SH-SY5Y (cell line): ENCODE measurements at regions not wholly inside any gene's neighbourhood (a gene's known extent, or its start where the extent isn't known, plus 50 kb on each side); places are given as distances from the start of the nearest gene placed in this dataset.

ENCODE experiments used
- GATA2 ChIP-seq: IDR thresholded peaks from 2 replicates; pipeline ENCODE4 v1.6.1; 2011; ENCODE audit warnings: mild to moderate bottlenecking, low read depth, low read length
- GATA3 ChIP-seq: IDR thresholded peaks from 2 replicates; pipeline ENCODE4 v1.6.1; 2011; ENCODE audit warnings: low read depth, mild to moderate bottlenecking, low read length, moderate library complexity

- no peak for TF ChIP-seq GATA2
- no peak for TF ChIP-seq GATA3
Measured at GRCh38 chr1:199644912-199645311, 382.6 kb upstream of the NR5A2 start.

GRCh38 chr1:199646761-199647160 lies 380.7 kb upstream of the NR5A2 start:
- TF ChIP-seq GATA2 (no peak), GATA3 (no peak)

DNA sequence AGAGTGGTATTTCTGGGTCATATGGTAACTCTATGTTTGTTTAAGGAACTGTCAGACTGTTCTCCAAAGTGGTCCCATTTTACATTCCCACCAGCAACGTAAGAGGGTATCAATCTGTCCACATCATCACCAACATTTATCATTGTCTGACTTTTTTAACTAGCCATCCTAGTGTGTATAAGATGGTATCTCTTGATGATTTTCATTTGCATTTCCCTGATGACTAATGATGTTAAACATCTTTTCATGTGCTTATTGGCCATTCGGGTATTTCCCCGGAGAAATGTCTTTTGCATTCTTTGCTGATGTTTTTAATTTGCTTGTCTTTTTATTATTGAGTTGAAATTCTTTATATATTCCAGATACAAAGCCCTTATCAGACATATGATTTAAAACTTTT lies 370.1 kb upstream of the NR5A2 start:
- TF ChIP-seq GATA2 (no peak), GATA3 (no peak)

DNA sequence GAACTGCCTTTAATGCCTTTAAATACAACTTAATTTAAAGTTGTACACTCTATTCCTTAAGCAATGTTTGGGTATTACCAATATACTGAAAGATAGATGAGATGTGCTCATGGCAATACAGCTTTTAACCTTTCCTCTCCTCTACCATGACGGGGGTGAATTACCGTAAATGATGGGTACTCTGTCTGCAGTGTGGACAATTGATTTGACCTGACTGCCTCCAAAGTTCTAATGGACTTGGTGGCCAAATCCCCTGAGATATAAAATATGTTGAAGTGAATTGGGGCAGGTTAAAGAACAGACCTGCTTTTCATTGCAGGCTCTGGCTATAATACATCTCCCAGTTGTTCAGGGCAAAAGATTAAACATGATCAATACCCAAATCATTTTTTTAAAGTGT lies 367.4 kb upstream of the NR5A2 start:
- TF ChIP-seq GATA3 (no peak), GATA2 (no peak)

GRCh38 chr1:199665371-199665770 lies 362.1 kb upstream of the NR5A2 start:
- TF ChIP-seq GATA3, result no peak
- no peak for TF ChIP-seq GATA2

GRCh38 chr1:199667089-199667488 lies 360.4 kb upstream of the NR5A2 start:
- TF ChIP-seq GATA2 (no peak), GATA3 (no peak)

GRCh38 chr1:199669916-199670315 lies 357.6 kb upstream of the NR5A2 start:
- no peak for TF ChIP-seq GATA3
- TF ChIP-seq GATA2, result no peak

DNA sequence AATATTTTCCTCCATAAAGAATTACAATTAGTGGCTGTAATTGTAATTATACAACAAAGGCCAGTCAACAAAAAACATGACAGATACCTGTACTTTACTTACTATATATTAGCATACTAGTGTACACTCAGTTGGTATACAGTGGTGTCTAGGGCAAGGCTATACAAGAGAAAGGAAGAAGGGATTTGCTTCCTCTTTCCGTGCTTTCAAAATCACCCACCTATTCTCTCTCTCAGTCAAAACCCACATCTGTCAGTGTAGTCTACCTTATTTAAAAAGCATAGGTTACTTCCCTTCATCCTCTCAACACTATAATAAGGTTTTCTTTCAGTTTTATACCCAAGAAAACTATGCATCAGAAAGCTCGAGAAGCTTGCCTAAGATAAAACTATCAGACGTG lies 355.8 kb upstream of the NR5A2 start:
- TF ChIP-seq GATA2, result no peak
- no peak for TF ChIP-seq GATA3

DNA sequence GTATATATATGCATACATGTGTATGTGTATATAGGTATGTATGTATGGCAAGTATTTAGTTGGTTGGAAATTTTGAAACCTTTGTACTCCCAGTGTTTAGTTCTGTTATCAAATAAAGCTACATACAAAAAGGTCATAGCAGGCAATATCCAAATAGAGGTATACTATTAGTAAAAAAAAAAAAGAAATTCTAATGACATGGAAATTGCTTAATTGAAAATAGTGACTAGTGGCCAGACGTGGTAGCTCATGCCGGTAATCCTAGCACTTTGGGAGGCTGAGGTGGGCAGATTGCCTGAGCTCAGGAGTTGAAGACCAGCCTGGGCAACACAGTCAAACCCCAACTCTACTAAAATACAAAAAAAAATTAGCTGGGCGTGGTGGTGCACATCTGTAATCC lies 351.6 kb upstream of the NR5A2 start:
- TF ChIP-seq GATA3, result no peak
- TF ChIP-seq GATA2, result no peak

DNA sequence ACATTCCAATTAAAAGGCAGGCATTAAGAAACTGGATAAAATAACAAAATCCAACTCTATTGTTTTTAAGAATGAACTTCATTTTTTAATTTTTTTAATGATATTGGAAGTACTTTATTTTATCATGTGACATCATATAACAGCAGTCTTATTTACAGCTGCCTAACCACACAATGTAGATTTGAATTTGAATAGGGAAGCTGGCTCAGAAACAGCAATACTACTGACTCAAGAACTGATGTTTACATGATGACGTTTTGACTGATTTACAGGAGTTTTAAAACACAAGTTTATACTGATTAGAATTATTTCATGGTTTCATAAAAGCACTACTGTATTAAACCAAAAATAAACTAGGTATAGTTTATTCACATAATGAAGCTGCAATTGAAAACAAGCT lies 348.7 kb upstream of the NR5A2 start:
- no peak for TF ChIP-seq GATA2
- no peak for TF ChIP-seq GATA3

- TF ChIP-seq GATA2 (no peak), GATA3 (no peak)
Measured at GRCh38 chr1:199682081-199682480, 345.4 kb upstream of the NR5A2 start.

DNA sequence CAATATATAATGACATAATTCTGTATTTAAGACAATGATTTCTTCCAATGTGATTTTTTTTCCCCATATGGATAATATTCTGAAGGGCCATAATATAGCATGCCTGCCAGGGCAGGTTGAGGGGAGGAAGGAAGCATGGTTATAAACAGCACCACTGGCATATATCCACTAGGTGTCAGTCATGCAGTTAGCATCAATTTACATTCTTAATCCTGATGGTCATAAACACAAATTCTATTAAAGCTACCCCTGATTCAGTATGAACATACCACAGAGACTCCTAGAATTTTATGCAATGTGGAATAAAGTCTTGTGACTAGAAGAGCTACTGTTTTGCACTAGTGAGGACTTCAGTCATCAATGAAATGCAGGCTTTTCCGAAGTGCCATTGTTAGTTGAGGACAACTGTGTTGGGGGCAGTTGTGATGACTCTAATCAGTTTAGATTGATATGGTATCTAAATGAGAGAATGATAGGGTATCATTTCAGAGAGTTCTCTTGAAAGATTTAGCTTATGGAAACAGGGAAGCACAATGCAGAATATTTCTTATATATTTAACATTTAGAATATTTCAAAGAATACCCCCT lies 342.7 kb upstream of the NR5A2 start:
- TF ChIP-seq GATA2, result no peak
- no peak for TF ChIP-seq GATA3

DNA sequence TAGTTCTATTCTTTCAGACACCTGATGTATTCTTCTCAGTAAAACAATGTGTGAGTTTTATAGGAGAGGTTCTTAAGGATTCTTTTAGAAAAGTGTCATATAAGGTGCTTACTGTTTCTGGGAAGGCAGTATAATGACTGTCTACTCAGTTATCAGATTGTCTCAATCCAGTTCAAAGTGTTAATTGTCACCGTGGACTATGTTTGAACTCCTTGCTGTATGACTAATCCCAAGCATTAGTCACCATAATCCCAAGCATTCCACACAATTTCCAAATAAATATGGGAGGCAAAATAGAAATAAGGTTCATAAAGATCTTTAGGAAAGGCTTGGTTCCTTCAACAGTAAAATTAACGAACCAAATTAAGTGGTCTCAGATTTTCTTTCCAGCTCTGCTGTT lies 342.1 kb upstream of the NR5A2 start:
- TF ChIP-seq GATA2 (no peak), GATA3 (no peak)

DNA sequence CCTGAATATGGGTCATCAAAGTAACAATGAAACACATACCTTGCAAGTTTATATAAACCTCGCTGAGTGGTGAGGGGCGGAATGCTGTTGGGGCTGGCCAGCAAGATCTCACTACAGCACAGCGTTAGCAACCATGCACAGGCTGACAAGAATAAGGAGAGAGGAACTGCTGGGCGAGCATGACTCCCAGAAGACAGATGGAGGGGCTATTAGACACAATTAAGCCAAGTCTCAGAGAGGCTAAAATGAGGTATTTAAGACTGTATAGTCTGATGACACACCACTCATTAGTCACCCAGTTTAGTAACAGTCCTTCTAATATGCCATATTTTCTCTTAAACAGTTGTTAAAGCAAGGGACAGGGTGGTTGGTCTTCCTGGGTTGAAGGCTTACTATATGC lies 340.2 kb upstream of the NR5A2 start:
- TF ChIP-seq GATA2 (no peak), GATA3 (no peak)

DNA sequence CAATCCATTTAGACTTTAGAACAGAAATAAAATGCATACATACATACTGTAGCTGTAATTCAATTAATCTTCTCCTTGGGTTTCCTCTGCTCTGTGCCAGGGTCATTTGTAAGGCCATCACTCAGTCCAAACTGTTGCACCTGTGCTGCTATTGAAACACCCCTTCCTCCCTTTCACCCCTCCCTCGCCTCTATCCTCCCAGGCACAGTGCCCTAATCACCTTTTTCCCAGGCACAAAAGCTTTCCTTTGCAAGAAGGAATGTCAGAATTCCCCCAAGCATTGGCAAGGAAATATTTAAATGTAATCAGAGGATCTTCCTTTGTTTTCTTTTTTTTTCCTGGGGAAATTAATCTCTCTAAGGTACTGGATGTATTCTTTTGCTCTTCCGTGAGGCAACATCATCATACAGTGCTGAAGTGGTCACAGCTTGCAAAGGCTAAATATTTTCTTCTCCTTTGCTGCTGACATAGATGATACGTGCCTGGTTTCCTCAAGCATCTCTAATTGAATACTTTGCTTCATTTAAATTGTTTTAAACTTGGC lies 339.3 kb upstream of the NR5A2 start:
- TF ChIP-seq GATA3 (no peak), GATA2 (no peak)

GRCh38 chr1:199688774-199689173 lies 338.7 kb upstream of the NR5A2 start:
- TF ChIP-seq GATA3 (no peak), GATA2 (no peak)

DNA sequence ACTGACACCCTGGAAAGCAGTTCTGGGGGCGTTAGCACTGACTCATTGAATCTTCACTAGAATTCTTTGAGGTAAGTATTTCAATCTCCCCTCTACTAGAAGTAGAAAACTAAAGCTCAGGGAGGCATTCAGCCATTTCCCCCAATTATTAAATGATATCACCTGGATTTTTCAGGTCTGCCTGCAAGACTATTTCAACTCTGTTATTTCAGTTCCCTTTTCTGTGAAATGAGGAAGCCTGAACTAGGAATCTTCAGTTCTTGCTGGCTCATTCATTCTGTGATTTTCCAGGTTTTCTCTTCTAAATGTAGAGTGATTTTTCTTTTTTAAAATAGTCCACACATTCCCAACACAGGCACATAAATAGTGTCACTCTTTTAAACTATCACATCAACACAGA lies 337.0 kb upstream of the NR5A2 start:
- TF ChIP-seq GATA2 (no peak), GATA3 (no peak)
